GM12878 (cell line): ENCODE measurements at regions not wholly inside any gene's neighbourhood (a gene's known extent, or its start where the extent isn't known, plus 50 kb on each side); places are given as distances from the start of the nearest gene placed in this dataset.

ENCODE experiments used
- ASH2L ChIP-seq: fragments of 300-600, 200-600 bp; sonication (generic); IDR thresholded peaks from 2 replicates; pipeline ENCODE4 v1.6.1; 2017; ENCODE audit warnings: low read depth, mild to moderate bottlenecking, borderline replicate concordance
- MAX ChIP-seq: IDR thresholded peaks from 2 replicates; pipeline ENCODE4 v1.6.1; 2012; ENCODE audit warnings: low read depth, low read length, improper control_type of control experiment
- TF ChIP-seq, protein P1 (sequence below), 3 experiments: IDR thresholded peaks in 2 of 3; conservative IDR thresholded peaks in 1 of 3; 2 replicates each; pipeline ENCODE4 v1.5.1; 2011; ENCODE audit warnings: low read depth in 3 of 3, low read length in 3 of 3, mild to moderate bottlenecking in 3 of 3, control low read depth in 2 of 3, moderate library complexity in 2 of 3, inconsistent platforms in 1 of 3, mixed read lengths in 1 of 3; ENCODE audit not compliant: control insufficient read depth in 2 of 3, insufficient read depth in 1 of 3; ENCODE audit errors: extremely low read depth in 1 of 3

DNA sequence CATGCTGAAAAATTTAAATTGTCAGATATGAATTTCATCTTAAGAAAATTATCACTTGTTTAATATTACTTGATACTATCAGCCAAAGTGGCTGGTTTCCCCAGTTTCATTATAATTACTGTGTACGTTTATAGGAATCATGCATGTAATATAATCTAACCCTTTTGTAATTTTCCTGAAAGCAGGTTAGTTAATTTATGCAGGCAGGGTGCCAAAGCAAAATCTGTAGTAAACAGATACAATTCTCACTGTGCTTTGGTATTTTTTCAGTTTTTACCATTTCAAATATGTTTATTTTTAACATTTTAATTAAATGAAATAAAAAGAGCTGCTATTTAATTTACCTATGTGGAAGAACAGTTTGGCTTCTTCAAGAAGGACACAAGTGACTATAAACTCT is 1227.5 kb upstream of the MIR17HG start:
- TF ChIP-seq, protein P1, sequence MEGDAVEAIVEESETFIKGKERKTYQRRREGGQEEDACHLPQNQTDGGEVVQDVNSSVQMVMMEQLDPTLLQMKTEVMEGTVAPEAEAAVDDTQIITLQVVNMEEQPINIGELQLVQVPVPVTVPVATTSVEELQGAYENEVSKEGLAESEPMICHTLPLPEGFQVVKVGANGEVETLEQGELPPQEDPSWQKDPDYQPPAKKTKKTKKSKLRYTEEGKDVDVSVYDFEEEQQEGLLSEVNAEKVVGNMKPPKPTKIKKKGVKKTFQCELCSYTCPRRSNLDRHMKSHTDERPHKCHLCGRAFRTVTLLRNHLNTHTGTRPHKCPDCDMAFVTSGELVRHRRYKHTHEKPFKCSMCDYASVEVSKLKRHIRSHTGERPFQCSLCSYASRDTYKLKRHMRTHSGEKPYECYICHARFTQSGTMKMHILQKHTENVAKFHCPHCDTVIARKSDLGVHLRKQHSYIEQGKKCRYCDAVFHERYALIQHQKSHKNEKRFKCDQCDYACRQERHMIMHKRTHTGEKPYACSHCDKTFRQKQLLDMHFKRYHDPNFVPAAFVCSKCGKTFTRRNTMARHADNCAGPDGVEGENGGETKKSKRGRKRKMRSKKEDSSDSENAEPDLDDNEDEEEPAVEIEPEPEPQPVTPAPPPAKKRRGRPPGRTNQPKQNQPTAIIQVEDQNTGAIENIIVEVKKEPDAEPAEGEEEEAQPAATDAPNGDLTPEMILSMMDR (IDR thresholded peaks at IDR 0.05 in 2 of 3, conservative IDR thresholded peaks at IDR 0.05 in 1 of 3; ENCODE audit: control insufficient read depth in 2 of 3, extremely low read depth in 1 of 3, insufficient read depth in 1 of 3, low read depth in 3 of 3, low read length in 3 of 3) = no peak
- TF ChIP-seq ASH2L (no peak), MAX (no peak)
